ENCODE measurements at regions not wholly inside any gene's neighbourhood (a gene's known extent, or its start where the extent isn't known, plus 50 kb on each side); places are given as distances from the start of the nearest gene placed in this dataset.
"Not testable (repeated sequence)": the region's sequence is repeated elsewhere in the genome, so short reads cannot be mapped to it uniquely, and the experiment has no call there.

GRCh38 chr14:106670011-106670410 is 1143.6 kb downstream of the TMEM121 start:
- WGBS, 4 donors: 50 to 62% (median 56%) methylated on average over 4 of the region's 4 CpGs
- ATAC-seq: no peak
- no peaks in the 10 kb centered on the region for H3K4me1 ChIP-seq

GRCh38 chr14:106674093-106674492 is 1147.7 kb downstream of the TMEM121 start:
- H3K9me3 ChIP-seq; intact Hi-C loops (cut with DNase I); DNase-seq; H3K36me3 ChIP-seq; ATAC-seq; H3K4me3 ChIP-seq; H3K4me1 ChIP-seq; H3K27ac ChIP-seq: not testable (repeated sequence)
- peaks cover 0 to 36% (median 8%) of the 10 kb centered on the region in 9 donors for H3K27me3 ChIP-seq
- 21 to 64% (median 44%) methylated on average over 2 of the region's 2 CpGs for WGBS, 4 donors

More at GRCh38 chr14:106670011-106670410, 1143.6 kb downstream of the TMEM121 start:
- no peak overlapping the region for H3K27ac ChIP-seq
- H3K27me3 ChIP-seq: peaks cover 0 to 55% (median 6%) of the 10 kb centered on the region in 9 donors
- no peak for DNase-seq
- intact Hi-C loops (cut with DNase I): no loop called here
- no peak overlapping the region for H3K4me3 ChIP-seq
- TF ChIP-seq POLR2A (IDR thresholded peaks at IDR 0.05): no peak
- no peak for TF ChIP-seq CTCF (IDR thresholded peaks at IDR 0.05)
- H3K9me3 ChIP-seq: no peaks in the 10 kb centered on the region
- no peaks in the 10 kb centered on the region for H3K36me3 ChIP-seq

- intact Hi-C loops (cut with DNase I); DNase-seq; H3K9me3 ChIP-seq; H3K4me1 ChIP-seq; H3K27ac ChIP-seq; H3K4me3 ChIP-seq; H3K36me3 ChIP-seq; ATAC-seq: not testable (repeated sequence)
- WGBS, 4 donors: 47 to 82% (median 62%) methylated on average over 3 to 11 of the region's 13 CpGs
- peaks cover 0 to 35% (median 8%) of the 10 kb centered on the region in 9 donors for H3K27me3 ChIP-seq
These were observed 1148.2 kb downstream of the TMEM121 start for GRCh38 chr14:106674509-106675125.

- H3K4me3 ChIP-seq; H3K4me1 ChIP-seq; H3K27ac ChIP-seq; H3K9me3 ChIP-seq; DNase-seq; intact Hi-C loops (cut with DNase I); ATAC-seq; H3K36me3 ChIP-seq: not testable (repeated sequence)
- 64 to 75% (median 68%) methylated on average over 3 of the region's 3 CpGs for WGBS, 4 donors
- peaks cover 0 to 28% (median 7%) of the 10 kb centered on the region in 9 donors for H3K27me3 ChIP-seq
These were observed 1149.3 kb downstream of the TMEM121 start for GRCh38 chr14:106675716-106676115.

GRCh38 chr14:106679776-106680175 is 1153.4 kb downstream of the TMEM121 start:
- Histone ChIP-seq H3K27ac (no peak overlapping the region), H3K4me1 (no peaks in the 10 kb centered on the region), H3K9me3 (no peaks in the 10 kb centered on the region), H3K36me3 (no peaks in the 10 kb centered on the region), H3K4me3 (no peak overlapping the region), H3K27me3 (peaks cover 0 to 15% (median 3%) of the 10 kb centered on the region in 9 donors)
- no peak for ATAC-seq
- TF ChIP-seq CTCF (IDR thresholded peaks at IDR 0.05): no peak
- no peak for TF ChIP-seq POLR2A (IDR thresholded peaks at IDR 0.05)
- intact Hi-C loops (cut with DNase I): no loop called here
- WGBS, 4 donors: 34 to 51% (median 37%) methylated on average over 5 of the region's 5 CpGs
- no peak for DNase-seq

- no peak overlapping the region for H3K4me3 ChIP-seq
- DNase-seq (no peak), ATAC-seq (no peak)
- intact Hi-C loops (cut with DNase I): no loop called here
- TF ChIP-seq CTCF (IDR thresholded peaks at IDR 0.05) (no peak), POLR2A (IDR thresholded peaks at IDR 0.05) (no peak)
- WGBS, 4 donors: 71 to 80% (median 77%) methylated on average over 8 of the region's 8 CpGs
- H3K9me3 ChIP-seq: no peaks in the 10 kb centered on the region
- H3K4me1 ChIP-seq: no peaks in the 10 kb centered on the region
- H3K27me3 ChIP-seq: peaks cover 0 to 15% (median 3%) of the 10 kb centered on the region in 9 donors
- no peaks in the 10 kb centered on the region for H3K36me3 ChIP-seq
- no peak overlapping the region for H3K27ac ChIP-seq
These were observed 1154.8 kb downstream of the TMEM121 start for GRCh38 chr14:106681161-106681560.

Measured in heart left ventricle (tissue), 16 donors.